Endodermal cell (in vitro differentiated cells): ENCODE measurements at regions not wholly inside any gene's neighbourhood (a gene's known extent, or its start where the extent isn't known, plus 50 kb on each side); places are given as distances from the start of the nearest gene placed in this dataset.

Experiments used
- DNase-seq: peaks from one replicate; pipeline ENCODE4 v3.0.0-alpha.2; 2017
- H3K27ac ChIP-seq: 2 replicates; pipeline ENCODE4 v1.5.1; 2013; ENCODE audit warnings: mild to moderate bottlenecking, low read depth, low read length, moderate library complexity
- H3K27me3 ChIP-seq: 2 replicates; pipeline ENCODE4 v1.6.1; 2013; ENCODE audit warnings: mild to moderate bottlenecking, low read length, moderate library complexity; ENCODE audit not compliant: insufficient read depth, control insufficient read depth, poor library complexity, severe bottlenecking
- H3K36me3 ChIP-seq: 2 replicates; pipeline ENCODE4 v1.7.0; 2013; ENCODE audit warnings: mild to moderate bottlenecking, low read length, moderate library complexity; ENCODE audit not compliant: control insufficient read depth, insufficient read depth
- H3K4me1 ChIP-seq: one replicate; pipeline ENCODE4 v1.7.0; 2013; ENCODE audit warnings: low read length; ENCODE audit not compliant: control insufficient read depth, insufficient read depth
- H3K4me3 ChIP-seq: 2 replicates; pipeline ENCODE4 v1.5.1; 2013; ENCODE audit warnings: mild to moderate bottlenecking, low read length, moderate library complexity
- H3K9ac ChIP-seq: 2 replicates; pipeline ENCODE4 v1.6.1; 2013; ENCODE audit warnings: mild to moderate bottlenecking, low read length, moderate library complexity; ENCODE audit not compliant: poor library complexity, severe bottlenecking; ENCODE audit errors: extremely low read depth
- H3K9me3 ChIP-seq: 2 replicates; pipeline ENCODE4 v1.6.1; 2013; ENCODE audit warnings: mild to moderate bottlenecking, low read length, moderate library complexity; ENCODE audit not compliant: control insufficient read depth
- H3K27ac Mint-ChIP-seq: 2 replicates; pipeline ENCODE4 v1.8.0; 2020; ENCODE audit warnings: mixed read lengths
- H3K27me3 Mint-ChIP-seq: 2 replicates; pipeline ENCODE4 v1.8.0; 2021; ENCODE audit warnings: mild to moderate bottlenecking, mixed read lengths; ENCODE audit not compliant: insufficient read depth
- H3K36me3 Mint-ChIP-seq: 2 replicates; pipeline ENCODE4 v1.8.0; 2020; ENCODE audit warnings: low read depth, mixed read lengths
- H3K4me1 Mint-ChIP-seq: 2 replicates; pipeline ENCODE4 v1.8.0; 2020; ENCODE audit warnings: mixed read lengths
- H3K4me3 Mint-ChIP-seq: 2 replicates; pipeline ENCODE4 v1.8.0; 2020; ENCODE audit warnings: mild to moderate bottlenecking, moderate library complexity, mixed read lengths
- H3K9me3 Mint-ChIP-seq: 2 replicates; pipeline ENCODE4 v1.8.0; 2020; ENCODE audit warnings: mild to moderate bottlenecking, mixed read lengths
- WGBS, 2 experiments: methylation state at CpG; one replicate each; pipeline versions ENCODE4 v1.1.5 to v1.1.7; 2013; ENCODE audit warnings: missing lambda C conversion rate in 2 of 2, mixed read lengths in 1 of 2; ENCODE audit not compliant: insufficient coverage in 1 of 2, insufficient read length in 1 of 2; 5-methylcytosine and 5-hydroxymethylcytosine counted together
- TF ChIP-seq, protein P1 (sequence below): fragments of 200-600 bp; sonication (generic); conservative IDR thresholded peaks from 2 replicates; pipeline ENCODE4 v1.5.0; 2021; ENCODE audit warnings: antibody characterized with exemption, mild to moderate bottlenecking

DNA sequence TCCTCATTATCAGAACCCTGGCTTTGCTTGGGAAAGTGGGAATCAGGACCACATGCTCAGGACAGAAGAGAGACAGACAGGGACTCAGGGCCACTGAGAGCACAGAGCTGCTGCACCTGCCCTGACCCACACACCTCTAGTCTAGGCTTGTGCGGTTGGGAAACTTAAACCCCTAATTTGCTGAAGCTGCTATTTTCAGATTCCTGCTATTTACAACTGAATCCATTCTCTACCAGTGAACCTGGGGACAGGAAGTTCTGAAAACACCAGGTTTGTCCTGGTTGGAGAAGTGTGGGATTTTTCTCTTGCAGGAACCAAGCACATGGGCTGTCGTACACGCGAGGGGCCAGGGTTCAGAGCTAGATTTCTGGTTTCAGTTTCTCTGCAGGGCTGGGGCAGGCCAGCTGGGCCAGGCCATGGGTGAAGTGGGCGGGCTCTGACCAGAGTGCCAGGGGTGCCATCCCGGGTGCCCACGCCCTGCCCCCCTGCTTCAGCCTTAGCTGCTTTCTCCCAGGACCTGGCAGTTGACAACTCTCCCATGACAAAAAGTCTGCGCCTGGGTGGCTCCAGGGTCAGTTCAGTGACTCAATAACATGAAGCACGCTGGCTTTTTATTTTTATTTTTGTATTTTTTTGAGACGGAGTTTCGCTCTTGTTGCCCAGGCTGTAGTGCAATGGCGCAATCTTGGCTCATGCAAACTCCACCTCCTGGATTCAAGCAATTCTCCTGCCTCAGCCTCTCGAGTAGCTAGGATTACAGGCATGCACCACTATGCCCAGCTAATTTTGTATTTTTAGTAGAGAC lies 51.3 kb upstream of the SLC1A4 start:
- whole genome bisulfite sequencing, 2 experiments = 88 to 93% methylated on average over 9 to 13 of the region's 13 CpGs
- Mint-ChIP-seq H3K4me3 (no peak overlapping the region), H3K27me3 (peaks cover 9% of the 10 kb centered on the region), H3K9me3 (peaks cover 10% of the 10 kb centered on the region), H3K27ac (no peak overlapping the region), H3K4me1 (peaks cover 9% of the 10 kb centered on the region), H3K36me3 (no peaks in the 10 kb centered on the region)
- H3K36me3 ChIP-seq = no peaks in the 10 kb centered on the region
- DNase-seq = no peak
- TF ChIP-seq, protein P1, sequence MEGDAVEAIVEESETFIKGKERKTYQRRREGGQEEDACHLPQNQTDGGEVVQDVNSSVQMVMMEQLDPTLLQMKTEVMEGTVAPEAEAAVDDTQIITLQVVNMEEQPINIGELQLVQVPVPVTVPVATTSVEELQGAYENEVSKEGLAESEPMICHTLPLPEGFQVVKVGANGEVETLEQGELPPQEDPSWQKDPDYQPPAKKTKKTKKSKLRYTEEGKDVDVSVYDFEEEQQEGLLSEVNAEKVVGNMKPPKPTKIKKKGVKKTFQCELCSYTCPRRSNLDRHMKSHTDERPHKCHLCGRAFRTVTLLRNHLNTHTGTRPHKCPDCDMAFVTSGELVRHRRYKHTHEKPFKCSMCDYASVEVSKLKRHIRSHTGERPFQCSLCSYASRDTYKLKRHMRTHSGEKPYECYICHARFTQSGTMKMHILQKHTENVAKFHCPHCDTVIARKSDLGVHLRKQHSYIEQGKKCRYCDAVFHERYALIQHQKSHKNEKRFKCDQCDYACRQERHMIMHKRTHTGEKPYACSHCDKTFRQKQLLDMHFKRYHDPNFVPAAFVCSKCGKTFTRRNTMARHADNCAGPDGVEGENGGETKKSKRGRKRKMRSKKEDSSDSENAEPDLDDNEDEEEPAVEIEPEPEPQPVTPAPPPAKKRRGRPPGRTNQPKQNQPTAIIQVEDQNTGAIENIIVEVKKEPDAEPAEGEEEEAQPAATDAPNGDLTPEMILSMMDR = no peak
- H3K9ac ChIP-seq = no peak overlapping the region
- no peaks in the 10 kb centered on the region for H3K27me3 ChIP-seq
- H3K27ac ChIP-seq = no peak overlapping the region
- H3K4me1 ChIP-seq = no peaks in the 10 kb centered on the region
- H3K9me3 ChIP-seq = no peaks in the 10 kb centered on the region
- H3K4me3 ChIP-seq = no peak overlapping the region

GRCh38 chr2:64938607-64939285 lies 50.5 kb upstream of the SLC1A4 start:
- no peaks in the 10 kb centered on the region for H3K4me1 ChIP-seq
- H3K9ac ChIP-seq = no peak overlapping the region
- H3K27me3 ChIP-seq = no peaks in the 10 kb centered on the region
- H3K27ac Mint-ChIP-seq = no peak overlapping the region
- H3K27me3 Mint-ChIP-seq = peaks cover 9% of the 10 kb centered on the region
- no peaks in the 10 kb centered on the region for H3K36me3 Mint-ChIP-seq
- H3K4me3 Mint-ChIP-seq = no peak overlapping the region
- H3K4me1 Mint-ChIP-seq = peaks cover 9% of the 10 kb centered on the region
- H3K9me3 ChIP-seq = no peaks in the 10 kb centered on the region
- no peaks in the 10 kb centered on the region for H3K36me3 ChIP-seq
- TF ChIP-seq, protein P1 = no peak
- no peak overlapping the region for H3K27ac ChIP-seq
- WGBS, 2 experiments = 83 to 84% methylated on average over 6 to 7 of the region's 7 CpGs
- peaks cover 10% of the 10 kb centered on the region for H3K9me3 Mint-ChIP-seq
- no peak for DNase-seq
- no peak overlapping the region for H3K4me3 ChIP-seq

DNA sequence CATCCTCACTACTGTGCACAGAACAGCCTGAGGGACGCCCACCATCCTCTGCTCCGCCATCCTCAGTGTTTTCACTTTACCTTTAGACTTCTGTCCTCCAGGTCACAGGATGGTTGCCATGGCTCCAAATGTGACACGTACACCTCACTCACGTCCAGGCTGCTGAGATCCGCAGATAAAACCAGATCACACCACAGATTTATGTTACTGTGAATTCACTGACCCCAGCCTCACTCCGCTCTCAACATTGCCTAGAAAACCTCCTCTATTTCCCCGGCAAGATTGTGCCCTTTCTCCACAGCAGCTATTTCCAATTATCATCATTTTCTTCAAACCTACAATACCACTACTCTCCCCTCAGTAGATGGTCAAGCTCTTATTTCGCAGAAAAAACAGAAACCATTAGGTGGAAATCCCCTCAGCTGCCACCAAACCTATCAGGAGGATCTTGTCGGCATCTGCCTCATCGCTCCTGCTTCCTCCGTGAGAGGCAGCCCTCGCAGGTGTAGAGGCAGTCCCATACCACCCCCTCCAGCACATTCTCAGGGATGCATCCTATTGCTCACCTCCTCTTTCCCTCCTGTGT lies 49.8 kb upstream of the SLC1A4 start:
- DNase-seq = no peak
- no peaks in the 10 kb centered on the region for H3K36me3 ChIP-seq
- H3K4me1 ChIP-seq = no peaks in the 10 kb centered on the region
- Mint-ChIP-seq H3K9me3 (peaks cover 10% of the 10 kb centered on the region), H3K27me3 (peaks cover 2% of the 10 kb centered on the region), H3K36me3 (no peaks in the 10 kb centered on the region), H3K27ac (no peak overlapping the region), H3K4me3 (no peak overlapping the region), H3K4me1 (peaks cover 12% of the 10 kb centered on the region)
- no peak overlapping the region for H3K27ac ChIP-seq
- no peak overlapping the region for H3K9ac ChIP-seq
- H3K27me3 ChIP-seq = no peaks in the 10 kb centered on the region
- TF ChIP-seq, protein P1 = no peak
- WGBS, 2 experiments = 82% methylated on average over 11 to 12 of the region's 12 CpGs
- no peak overlapping the region for H3K4me3 ChIP-seq
- H3K9me3 ChIP-seq = no peaks in the 10 kb centered on the region
